ENCODE measurements at regions not wholly inside any gene's neighbourhood (a gene's known extent, or its start where the extent isn't known, plus 50 kb on each side); places are given as distances from the start of the nearest gene placed in this dataset.

- TF ChIP-seq NFKB2 (CRISPR knock-in tag; IDR thresholded peaks at IDR 0.05; ENCODE audit: borderline replicate concordance) = peak; percentile 70; the same call in 1 of the 2 replicates
- no peak; the same call in 1 of the 2 replicates for TF ChIP-seq ARHGAP35 (CRISPR knock-in tag; IDR thresholded peaks at IDR 0.05; ENCODE audit: borderline replicate concordance)
- TF ChIP-seq SPEN (CRISPR knock-in tag; IDR thresholded peaks at IDR 0.05; ENCODE audit: low read depth) = peak; percentile 88; the same call in 1 of the 2 replicates
- TF ChIP-seq ZFP36L2 (CRISPR knock-in tag; IDR thresholded peaks at IDR 0.05) = no peak
- TF ChIP-seq ZMYM2 (CRISPR knock-in tag; IDR thresholded peaks at IDR 0.05) = peak; percentile 54; the same call in 1 of the 2 replicates
- peak; percentile 66 for TF ChIP-seq ZGPAT (CRISPR knock-in tag; IDR thresholded peaks at IDR 0.05)
- TF ChIP-seq ZNF431 (CRISPR knock-in tag; IDR thresholded peaks at IDR 0.05; ENCODE audit: borderline replicate concordance, low read depth) = peak; percentile 89; the same call in 1 of the 2 replicates
- no peak for TF ChIP-seq DNMT1 (CRISPR knock-in tag; IDR thresholded peaks at IDR 0.05)
- no peak; the same call in 1 of the 2 replicates for TF ChIP-seq ZNF225 (CRISPR knock-in tag; IDR thresholded peaks at IDR 0.05)
- TF ChIP-seq KMT2A (CRISPR knock-in tag; IDR thresholded peaks at IDR 0.05) = no peak
- no peak for TF ChIP-seq ETS1 (CRISPR knock-in tag; IDR thresholded peaks at IDR 0.05)
- peak; percentile 98 for TF ChIP-seq MED1 (CRISPR knock-in tag; IDR thresholded peaks at IDR 0.05)
- TF ChIP-seq CCAR2 (optimal IDR thresholded peaks at IDR 0.05; ENCODE audit: low read depth, low read length) = no peak
- no peak for TF ChIP-seq SMAD1 (CRISPR knock-in tag; IDR thresholded peaks at IDR 0.05; ENCODE audit: borderline replicate concordance, low read depth)
- no peak for TF ChIP-seq TCF7L2 (IDR thresholded peaks at IDR 0.05; ENCODE audit: low read depth, low read length)
- no peak for TF ChIP-seq ELF4 (CRISPR knock-in tag; IDR thresholded peaks at IDR 0.05; ENCODE audit: borderline replicate concordance)
- peak; percentile 84; the same call in 1 of the 2 replicates for TF ChIP-seq ZNF670 (CRISPR knock-in tag; IDR thresholded peaks at IDR 0.05; ENCODE audit: borderline replicate concordance)
- TF ChIP-seq POLR2A (IDR thresholded peaks at IDR 0.05; ENCODE audit: insufficient read depth in 1 of 2, low read depth in 2 of 2, low read length in 2 of 2) = peak; percentile 70 to 88
- TF ChIP-seq ZNF326 (CRISPR knock-in tag; IDR thresholded peaks at IDR 0.05; ENCODE audit: borderline replicate concordance) = no peak
- TF ChIP-seq SOX13 (IDR thresholded peaks at IDR 0.05) = no peak
- TF ChIP-seq SOX13 (CRISPR knock-in tag; conservative IDR thresholded peaks at IDR 0.05 in 1 of 2, IDR thresholded peaks at IDR 0.05 in 1 of 2) = peak in 1 of 2 experiments; percentile 82; a peak in 2 of 4 replicates
- TF ChIP-seq ZNF615 (CRISPR knock-in tag; IDR thresholded peaks at IDR 0.05; ENCODE audit: borderline replicate concordance) = no peak
Measured at GRCh38 chr1:31509124-31510072, 66.9 kb upstream of the TINAGL1 start (continued).

All from HepG2 (cell line).